Activated naive CD8-positive, alpha-beta T cell treated with anti-CD3 and anti-CD28 coated beads, Interleukin-2, amount 50 U/mL, for 16 hours (primary cell): ENCODE measurements at regions not wholly inside any gene's neighbourhood (a gene's known extent, or its start where the extent isn't known, plus 50 kb on each side); places are given as distances from the start of the nearest gene placed in this dataset.

ENCODE experiments used
- DNase-seq: peaks from one replicate; pipeline ENCODE4 v3.0.0-alpha.2; 2020; ENCODE audit warnings: low read depth, low spot score

DNA sequence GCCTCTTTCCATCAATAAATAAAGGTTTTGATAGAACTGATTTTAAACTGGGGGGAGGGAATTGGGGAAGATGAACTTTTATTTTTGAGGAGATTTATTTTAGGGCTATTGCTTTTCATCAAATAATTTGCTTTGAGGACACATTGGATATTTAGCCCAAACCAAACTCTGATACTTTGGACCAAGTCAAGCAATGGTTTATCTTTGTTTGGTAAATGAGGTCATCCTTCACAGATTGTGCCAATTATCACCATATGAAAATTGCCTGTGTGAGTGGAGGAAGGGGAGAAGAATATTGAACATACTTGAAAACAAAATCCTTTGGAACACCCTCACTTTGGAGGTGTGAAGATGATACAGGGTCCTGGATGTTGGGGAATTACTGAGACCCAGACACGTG lies 176.9 kb upstream of the CD180 start:
- no peak for DNase-seq

- DNase-seq = no peak
Observed at GRCh38 chr5:67372887-67373286, 176.3 kb upstream of the CD180 start.

- no peak for DNase-seq
Observed at GRCh38 chr5:67371924-67372323, 175.3 kb upstream of the CD180 start.

- no peak for DNase-seq
Observed at GRCh38 chr5:67366691-67367395, 170.2 kb upstream of the CD180 start.

GRCh38 chr5:67366276-67366675 lies 169.7 kb upstream of the CD180 start:
- DNase-seq = no peak

DNA sequence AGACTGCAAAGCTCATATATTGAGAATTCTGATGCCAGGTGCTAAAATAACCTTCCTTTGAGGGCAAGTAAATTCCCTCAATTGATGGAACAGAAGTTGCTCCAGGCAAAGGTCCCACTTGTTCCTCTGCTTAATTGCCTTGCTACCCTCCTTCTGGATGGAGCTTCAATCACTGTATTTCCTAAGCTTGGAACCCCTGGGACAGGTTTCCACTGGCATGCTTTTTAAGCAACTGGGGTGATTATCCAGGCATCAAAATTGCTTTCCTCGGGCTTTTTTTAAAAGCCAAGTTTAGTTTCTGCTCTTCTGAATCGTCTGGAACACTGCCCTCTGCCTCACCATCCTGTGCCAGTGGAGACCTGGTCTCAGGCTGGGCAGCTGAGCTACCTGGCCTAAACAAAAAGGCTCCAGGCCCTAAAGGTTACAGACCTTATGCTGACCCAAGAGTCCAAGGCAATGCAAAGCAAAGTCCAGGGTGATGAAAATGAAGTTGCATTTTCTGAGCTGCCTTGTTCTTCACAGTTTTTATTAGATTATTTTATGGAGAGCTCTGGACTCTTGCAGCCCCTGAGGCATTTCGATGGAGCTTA lies 167.9 kb upstream of the CD180 start:
- no peak for DNase-seq

- no peak for DNase-seq
Observed at GRCh38 chr5:67363963-67364362, 167.4 kb upstream of the CD180 start.

DNA sequence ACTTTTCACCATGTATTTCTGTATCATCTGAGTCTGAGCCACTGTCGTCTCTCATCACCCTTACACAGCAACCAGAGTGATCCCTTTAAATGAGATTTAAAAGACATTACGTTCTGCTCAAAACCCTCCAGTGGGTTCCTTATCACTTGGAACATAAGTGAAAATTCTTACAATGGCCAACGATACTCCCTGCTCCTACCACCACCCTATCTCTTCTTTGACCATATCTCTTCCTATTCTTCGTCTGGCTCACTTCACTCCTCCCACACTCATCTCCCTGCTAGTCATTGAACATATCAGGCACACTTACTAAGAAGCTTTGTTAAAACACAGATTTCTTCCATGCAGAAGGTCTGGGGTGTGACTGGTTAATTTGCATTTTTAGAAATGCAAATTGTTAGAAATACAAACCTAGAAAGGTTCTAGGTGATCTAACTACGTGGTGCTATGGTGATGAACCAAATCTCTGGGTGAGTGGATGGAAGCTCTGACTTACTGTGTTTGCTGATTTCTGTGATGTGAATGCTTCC lies 166.6 kb upstream of the CD180 start:
- no peak for DNase-seq

DNA sequence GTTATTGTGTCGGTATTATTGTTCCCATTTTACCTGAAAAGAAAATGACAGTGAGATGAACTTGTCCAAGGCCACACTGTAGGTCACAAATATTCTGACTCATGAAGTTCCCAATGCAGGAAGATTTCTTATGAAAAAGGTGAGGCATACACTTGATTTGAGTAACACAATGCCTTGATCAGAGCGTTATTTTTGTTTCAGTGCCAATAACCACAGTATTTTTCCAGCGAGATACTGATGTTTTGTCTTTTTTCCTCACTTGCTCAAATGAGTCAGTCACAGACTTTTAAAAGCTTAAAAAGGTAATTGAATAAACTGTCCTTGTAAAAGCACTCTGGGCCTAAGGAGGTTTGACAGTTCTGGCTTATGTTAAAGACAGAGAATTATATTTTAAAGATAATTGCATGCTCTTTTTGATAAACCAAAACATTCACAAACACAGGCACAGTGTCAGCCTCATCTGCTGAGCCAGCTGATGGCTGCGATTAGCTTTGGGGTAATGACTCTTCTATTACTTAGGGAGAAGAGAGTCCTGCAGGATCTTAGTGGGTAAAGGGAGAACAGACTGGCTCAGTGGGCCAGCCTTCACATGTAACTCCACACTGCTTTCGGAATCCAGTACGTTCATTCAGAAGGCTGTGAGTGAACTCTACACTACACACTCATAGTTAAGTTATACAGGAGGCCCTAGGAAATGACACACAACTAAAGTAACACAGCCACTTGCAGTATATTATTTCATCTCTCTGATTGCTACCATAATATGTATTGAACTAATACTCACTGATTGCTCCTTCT lies 165.5 kb upstream of the CD180 start:
- no peak for DNase-seq

DNA sequence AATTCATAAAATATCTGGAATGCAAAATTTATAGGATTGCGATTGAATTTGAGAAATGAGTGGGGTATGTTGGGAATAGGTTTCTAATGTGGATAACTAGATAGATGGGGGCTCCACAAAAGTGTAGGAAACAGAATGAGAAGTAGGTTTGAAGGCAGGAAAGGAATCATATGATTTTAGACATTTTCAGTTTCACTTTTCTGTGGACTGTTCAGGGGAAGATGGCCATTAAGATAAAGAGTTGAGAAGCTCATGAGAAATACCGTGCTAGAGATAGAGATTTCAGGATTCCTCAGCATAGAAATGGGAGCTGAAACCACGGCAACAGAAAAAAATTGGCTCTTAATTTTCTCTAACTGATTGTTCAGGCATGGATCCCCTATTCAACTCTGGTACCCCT lies 163.4 kb upstream of the CD180 start:
- no peak for DNase-seq

- no peak for DNase-seq
Observed at GRCh38 chr5:67358186-67358585, 161.6 kb upstream of the CD180 start.

- DNase-seq = no peak
Observed at GRCh38 chr5:67355120-67355713, 158.6 kb upstream of the CD180 start.

DNA sequence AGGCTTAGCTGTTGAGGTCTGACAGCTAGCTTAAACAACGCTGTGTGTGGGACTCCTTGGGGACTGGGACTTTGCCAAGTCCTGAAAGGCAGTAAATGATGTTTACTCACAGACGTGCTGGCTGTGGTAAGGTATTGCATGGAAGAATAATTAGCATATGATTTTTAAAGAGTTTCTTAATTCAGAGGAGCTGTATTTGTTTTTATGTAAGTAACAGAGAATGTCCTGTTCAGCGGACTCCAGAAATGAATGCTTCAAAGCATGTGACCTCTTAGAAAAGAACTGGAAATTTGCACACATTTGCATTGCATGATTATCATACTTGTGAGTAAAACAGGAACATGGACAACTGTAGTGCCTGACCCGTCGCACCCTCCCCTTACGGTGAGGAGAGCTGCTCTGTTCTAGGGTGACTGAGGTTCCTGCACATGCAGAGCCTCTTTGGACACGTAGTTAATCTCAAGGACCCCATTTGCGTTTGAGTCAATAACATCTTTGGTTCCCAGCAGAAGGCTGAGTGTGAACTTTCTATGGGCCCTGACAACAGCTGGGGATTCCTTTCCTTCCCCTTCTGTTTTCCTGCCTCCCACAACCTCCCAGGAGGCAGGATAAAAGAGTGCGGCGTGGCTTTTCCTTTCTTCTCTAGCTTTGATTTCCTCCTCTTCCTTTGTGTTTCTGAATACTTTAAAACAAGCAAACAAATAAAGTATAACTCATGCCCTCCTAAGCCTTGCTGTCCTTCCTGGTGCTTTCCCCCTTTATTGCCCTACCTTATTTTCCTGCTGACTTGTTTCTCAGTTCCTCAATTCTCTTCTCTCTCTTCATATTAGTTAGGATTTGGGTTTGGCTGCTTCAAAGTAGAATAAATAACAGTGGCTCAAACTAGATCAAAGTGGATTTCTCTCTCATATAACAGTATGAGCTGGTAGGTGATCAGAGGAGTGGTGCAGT lies 157.2 kb upstream of the CD180 start:
- no peak for DNase-seq

DNA sequence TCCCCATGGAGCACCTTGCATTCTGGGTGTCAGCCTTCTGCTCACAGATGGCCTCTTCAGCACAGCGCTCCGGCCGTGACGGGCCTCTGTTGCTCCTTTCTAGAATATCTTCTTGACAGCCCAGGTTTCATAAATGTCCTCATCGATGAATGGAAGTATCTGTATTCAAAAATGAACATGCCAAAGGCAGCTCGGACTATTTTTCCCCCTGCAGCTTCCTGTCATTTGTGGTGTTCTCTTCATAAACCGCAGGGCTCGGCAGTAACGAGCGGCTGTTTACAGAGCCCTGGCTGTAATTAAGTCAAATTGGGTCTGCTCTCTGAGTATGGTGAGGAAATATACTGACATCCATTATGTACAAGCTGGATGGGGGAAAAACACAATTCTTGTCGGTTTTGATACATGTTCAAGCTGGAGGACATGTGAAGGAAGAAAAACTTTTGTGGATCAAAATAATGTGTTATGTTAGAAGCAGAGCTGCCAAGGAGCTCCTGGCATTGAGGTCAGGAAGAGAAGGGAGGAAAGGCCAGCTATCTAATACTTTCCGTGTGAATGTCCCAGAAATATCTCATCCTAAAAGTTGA lies 154.1 kb upstream of the CD180 start:
- no peak for DNase-seq

- no peak for DNase-seq
Observed at GRCh38 chr5:67350185-67350584, 153.6 kb upstream of the CD180 start.

GRCh38 chr5:67347821-67348220 lies 151.2 kb upstream of the CD180 start:
- no peak for DNase-seq

GRCh38 chr5:67346611-67347010 lies 150.0 kb upstream of the CD180 start:
- DNase-seq = no peak

DNA sequence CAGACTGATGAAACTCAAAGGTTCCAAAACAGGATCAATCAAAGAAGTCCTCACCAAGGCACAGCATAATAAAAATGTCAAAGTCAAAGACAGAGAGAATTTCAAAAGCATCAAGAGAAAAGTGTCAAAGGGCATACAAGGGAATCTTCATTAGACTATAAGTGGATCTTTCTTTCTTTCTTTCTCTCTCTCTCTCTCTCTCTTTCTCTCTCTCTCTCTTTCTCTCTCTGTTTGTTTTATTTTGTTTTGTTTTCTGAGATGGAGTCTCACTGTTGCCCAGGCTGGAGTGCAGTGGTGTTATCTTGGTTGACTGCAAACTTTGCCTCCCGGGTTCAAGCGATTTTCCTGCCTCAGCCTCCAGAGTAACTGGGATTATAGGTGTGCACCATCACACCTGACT lies 148.3 kb upstream of the CD180 start:
- no peak for DNase-seq

GRCh38 chr5:67343835-67344234 lies 147.2 kb upstream of the CD180 start:
- no peak for DNase-seq

DNA sequence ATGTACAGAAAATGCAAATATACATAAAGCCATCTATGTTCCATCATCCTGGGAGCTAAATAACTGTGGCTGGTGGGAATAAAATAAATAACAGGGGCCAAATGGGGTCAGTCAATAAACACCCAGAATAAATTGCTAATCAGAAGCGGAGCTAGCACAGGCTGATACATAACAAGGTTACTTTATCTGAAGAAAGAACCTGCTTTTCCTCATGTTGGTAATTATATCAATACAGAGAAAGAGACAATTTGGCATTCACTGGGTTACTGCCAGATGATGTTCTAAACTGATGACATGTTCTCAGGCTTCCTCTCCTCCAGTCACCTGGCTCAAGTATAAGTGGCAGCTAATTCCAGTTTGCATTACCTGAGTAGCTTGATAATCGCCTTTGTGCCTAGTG lies 144.9 kb upstream of the CD180 start:
- DNase-seq = no peak
